ENCODE measurements at regions not wholly inside any gene's neighbourhood (a gene's known extent, or its start where the extent isn't known, plus 50 kb on each side); places are given as distances from the start of the nearest gene placed in this dataset.

DNA sequence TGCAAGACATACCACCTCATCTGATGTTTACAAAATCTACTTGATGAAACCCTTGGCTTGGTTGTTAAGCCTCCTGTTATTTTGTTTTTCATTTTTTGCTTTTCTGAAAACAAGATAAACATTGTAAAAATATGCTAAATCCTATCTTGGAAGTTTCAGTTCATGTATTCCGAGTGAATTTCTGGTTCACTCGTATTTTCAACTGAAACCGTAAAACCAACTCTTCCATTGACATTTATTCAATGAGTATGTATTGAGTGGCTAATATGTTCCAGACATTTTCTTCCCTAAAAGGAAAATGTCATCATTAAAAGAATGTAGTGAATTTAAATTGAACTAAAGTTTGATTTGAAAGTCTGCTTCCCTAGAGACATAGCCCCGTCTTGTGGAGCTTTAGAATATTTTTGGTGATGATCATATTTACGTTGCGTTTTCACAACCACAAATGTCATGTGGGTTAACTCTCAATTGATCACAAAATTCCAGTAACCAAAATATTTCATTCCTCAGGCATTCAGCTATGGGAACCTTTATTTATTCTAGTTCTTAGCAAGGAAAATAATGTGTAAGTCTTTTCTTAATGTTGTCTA lies 204.2 kb downstream of the MBD2 start:
- DNase-seq = no peak

DNA sequence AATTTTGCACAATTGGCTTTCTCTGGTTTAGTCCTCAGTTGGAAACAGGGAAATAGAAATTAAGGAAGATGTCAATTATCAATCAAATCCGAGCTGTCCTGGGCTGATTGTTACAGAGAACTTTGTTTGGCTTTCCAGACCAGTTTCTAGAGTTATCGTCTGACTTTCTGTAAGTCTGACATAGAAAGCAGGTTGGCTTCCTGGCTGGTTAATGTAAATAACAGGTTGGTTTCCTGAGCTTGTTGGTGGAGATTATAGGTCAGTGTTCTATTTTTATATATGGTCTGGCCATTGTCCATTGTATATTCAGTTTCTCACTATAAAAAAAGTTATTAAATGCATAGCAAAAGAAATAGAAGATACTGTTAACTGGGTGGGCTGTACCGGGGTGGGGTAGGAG lies 204.8 kb downstream of the MBD2 start:
- no peak for DNase-seq

GRCh38 chr18:54013452-54013851 lies 211.0 kb downstream of the MBD2 start:
- DNase-seq = no peak

GRCh38 chr18:54004828-54005227 lies 219.6 kb downstream of the MBD2 start:
- DNase-seq = peak; percentile 24

- no peak for DNase-seq
These were observed 221.3 kb downstream of the MBD2 start for GRCh38 chr18:54003195-54003594.

DNA sequence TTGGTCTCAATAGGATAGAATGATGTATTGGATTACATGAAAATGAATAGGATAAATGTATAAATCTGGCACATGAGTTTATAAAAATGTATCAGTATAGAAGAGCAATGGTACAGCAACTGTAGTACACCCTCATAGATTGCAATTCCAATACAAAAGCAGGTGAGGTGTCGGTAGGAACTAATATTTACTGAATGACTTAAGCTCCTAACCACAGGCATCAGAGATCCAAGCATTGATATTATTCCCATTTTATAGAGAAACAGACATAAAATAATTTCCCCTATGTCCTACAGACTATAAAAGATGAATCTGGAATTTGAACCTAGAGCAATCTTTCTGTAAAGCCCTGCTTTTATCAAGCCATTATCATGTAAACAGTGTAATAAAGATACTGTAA lies 227.4 kb downstream of the MBD2 start:
- DNase-seq = no peak

DNA sequence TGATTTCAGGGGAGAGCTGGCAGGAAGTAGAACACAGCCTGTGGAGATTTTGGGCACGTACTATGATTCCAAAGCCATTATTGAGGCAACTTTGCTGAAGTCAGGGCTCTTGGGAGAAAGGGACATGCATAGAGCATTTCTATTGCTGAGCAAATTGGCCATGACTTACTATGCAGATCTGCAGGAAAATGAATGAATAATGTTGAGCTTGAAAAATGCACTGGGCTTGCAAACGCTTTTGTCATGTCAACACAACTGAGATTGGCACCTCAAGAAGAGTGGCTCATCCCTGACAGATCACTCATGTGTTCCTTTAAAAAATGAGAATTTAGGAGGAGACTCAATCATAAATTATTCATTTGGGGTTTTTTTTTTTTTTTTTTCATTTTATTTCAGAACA lies 230.5 kb downstream of the MBD2 start:
- DNase-seq = no peak

GRCh38 chr18:53991805-53992204 lies 232.7 kb downstream of the MBD2 start:
- DNase-seq = no peak

DNA sequence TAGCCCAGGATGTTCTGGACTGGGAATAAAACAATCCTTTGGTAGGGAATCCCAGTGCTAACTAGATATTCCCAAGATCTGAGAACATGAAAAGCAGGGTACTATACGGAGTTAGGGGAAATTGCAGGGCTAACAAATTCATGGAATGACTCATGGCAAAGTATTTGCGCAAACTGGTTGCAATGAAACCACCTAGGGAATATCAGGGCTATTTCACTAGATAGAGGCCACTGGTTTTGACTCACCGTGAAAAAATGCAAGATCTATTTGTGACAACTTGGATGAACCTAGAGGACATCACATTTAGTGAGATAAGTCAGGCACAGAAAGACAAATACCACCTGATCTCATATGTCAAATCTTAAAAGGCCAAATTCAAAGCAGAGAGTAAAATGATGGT lies 233.3 kb downstream of the MBD2 start:
- DNase-seq = no peak

DNA sequence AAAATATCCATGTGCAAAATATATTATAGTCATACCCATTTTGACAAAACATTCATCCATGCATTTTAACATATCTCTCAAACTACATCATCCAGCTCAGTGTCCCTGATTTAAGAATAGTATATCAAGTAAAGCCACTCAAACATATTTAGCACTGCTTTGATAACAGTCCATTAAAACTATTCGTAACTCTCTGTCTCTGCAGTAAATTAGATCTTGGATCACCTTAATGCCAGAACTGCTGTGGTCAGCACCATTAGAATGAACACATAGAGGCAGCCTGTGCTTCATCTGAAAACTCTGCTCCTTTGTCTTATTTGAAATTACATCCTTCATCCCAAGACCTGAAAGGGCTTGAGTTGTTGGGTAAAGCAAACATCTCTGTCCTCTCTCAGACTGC lies 234.0 kb downstream of the MBD2 start:
- no peak for DNase-seq

DNA sequence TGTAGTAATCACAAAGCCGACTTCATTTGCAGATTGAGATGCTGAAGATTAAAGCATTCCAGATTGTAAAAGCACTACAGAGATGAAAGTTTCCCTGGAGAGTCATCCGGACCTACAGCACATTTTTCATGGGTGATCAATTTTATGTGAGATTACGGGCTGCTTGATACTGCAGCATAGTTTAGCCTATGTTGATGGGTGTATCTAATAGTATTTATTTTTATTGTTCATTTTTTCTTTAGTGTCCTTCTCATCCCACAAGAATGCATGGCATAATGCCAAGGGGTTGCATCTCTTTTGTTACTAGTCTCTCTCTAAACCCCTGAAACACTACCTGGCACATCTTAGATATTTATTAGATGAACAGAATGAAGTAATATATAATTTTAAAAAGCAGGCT lies 240.4 kb downstream of the MBD2 start:
- no peak for DNase-seq

- no peak for DNase-seq
These were observed 253.1 kb downstream of the MBD2 start for GRCh38 chr18:53971331-53971730.

DNA sequence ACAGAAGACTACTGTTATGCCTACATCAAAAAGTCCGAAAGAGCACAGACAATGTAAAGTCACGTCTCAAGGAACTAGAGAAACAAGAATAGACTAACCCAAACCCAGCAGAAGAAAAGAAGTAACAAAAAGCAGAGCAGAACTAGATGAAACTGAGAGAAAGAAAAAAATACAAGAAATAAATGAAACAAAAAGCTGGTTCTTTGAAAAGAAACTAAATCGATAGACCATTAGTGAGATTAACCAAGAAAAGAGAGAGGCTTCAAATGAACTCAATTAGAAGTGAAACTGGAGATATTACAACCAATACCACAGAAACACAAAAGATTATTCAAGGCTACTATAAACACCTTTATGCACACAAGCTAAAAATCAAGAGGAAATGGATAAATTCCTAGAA lies 271.8 kb downstream of the MBD2 start:
- DNase-seq = no peak

- DNase-seq = no peak
These were observed 273.9 kb downstream of the MBD2 start for GRCh38 chr18:53950545-53950944.

DNA sequence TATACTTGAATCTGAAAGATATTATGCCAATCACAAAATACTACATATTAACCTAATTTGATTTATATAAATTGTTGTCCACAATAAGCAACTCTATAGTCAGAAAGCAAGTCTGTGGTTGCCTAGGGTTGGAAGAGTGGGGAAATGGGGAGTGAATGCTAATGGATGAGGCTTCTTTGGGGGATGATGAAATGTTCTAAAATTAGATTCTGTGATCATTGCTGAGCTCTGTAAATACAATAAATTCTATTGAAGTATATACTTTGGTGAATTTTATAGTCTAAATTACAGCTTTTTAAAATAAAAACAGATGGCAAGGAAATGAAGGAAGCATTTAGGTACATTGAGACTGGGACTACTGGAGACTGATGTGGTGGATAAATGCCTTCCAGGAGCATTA lies 275.5 kb downstream of the MBD2 start:
- DNase-seq = no peak

- no peak for DNase-seq
These were observed 277.3 kb downstream of the MBD2 start for GRCh38 chr18:53947092-53947640.

DNA sequence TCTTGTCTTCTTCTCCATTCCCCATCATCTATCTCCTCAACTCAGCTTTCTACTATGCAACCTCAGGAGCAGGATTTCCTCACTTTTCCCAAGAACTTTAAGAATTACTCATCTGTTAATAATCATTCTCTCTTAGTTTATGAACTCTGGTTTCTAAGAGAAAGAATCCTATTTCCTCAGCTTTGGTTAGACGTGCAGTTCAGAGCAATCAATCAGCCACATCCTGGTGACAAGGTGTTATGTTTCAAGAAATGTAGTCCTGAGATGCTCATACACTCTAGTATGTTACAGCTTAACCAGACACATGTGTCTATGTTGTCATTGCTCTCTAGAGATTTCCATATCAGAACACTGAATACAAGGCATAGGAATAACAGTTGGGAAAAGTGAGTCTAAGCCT lies 277.9 kb downstream of the MBD2 start:
- no peak for DNase-seq

GRCh38 chr18:53944721-53945120 lies 279.7 kb downstream of the MBD2 start:
- peak; percentile 5 for DNase-seq

GRCh38 chr18:53943326-53943860 lies 281.1 kb downstream of the MBD2 start:
- no peak for DNase-seq

- no peak for DNase-seq
These were observed 282.7 kb downstream of the MBD2 start for GRCh38 chr18:53941601-53942338.

DNA sequence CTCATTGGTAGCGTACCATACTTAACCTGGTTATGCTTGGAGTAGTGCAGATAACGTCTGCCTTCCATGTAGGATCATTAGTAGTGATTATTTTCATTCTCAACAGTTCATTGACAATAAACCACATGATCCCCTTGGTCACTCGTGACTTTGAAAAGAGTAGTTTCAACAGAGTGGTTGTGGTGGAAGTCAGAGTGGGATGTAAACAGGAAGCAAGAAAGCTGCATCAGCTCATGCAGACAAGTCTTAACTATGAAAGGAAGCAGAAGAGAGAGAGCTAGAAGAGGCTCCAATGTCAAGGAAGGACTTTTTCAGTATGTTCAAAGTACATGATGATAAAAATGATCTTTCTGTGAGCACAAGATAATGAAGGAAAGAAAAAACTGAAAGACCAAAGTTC lies 287.4 kb downstream of the MBD2 start:
- DNase-seq = no peak

DNA sequence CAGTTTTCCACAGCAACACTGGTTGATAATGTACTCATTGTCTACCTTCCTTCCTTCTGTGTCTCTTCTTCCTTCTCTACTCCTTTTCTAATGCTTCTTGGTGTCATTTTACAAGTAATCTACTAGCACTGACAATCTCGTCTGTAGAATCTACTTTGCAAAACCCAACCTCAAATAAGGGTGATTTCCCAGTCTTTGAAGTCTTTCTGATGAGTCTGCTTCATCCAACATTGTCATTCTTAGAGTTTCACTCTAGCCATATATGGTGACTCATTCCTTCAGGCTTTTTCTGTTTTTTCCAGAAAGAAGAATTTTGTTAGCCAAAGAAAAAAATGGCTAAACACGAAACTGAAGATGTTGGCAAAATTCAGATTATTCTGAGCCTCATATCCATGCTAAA lies 288.7 kb downstream of the MBD2 start:
- DNase-seq = no peak

DNA sequence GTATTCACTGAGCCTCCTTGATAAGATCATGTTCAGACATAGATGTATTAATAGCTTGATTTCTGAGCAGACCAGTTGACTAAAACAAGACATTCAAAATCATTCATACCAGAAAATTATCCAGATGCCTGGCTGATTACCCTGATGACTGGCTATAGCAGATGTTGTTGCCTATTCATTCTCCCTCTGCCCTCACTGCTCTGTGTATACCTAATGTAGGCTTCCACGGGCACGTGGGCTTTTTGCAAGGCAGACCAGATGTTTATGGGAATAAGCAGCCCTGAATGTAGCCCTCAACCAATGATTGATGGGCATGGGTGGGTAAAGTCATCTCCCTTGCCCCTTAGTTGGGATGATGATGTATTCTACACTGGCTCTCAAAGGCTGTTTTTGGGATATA lies 289.1 kb downstream of the MBD2 start:
- DNase-seq = no peak

- no peak for DNase-seq
These were observed 304.0 kb downstream of the MBD2 start for GRCh38 chr18:53920312-53921075.

Data from RPMI8226 (cell line).